NCI-H226 (cell line): ENCODE measurements at regions not wholly inside any gene's neighbourhood (a gene's known extent, or its start where the extent isn't known, plus 50 kb on each side); places are given as distances from the start of the nearest gene placed in this dataset.
A peak's percentile ranks its signal among the peaks of the same experiment; 100 is the strongest.

Experiments
- DNase-seq: peaks from one replicate; pipeline ENCODE4 v3.0.0-alpha.2; 2015

DNA sequence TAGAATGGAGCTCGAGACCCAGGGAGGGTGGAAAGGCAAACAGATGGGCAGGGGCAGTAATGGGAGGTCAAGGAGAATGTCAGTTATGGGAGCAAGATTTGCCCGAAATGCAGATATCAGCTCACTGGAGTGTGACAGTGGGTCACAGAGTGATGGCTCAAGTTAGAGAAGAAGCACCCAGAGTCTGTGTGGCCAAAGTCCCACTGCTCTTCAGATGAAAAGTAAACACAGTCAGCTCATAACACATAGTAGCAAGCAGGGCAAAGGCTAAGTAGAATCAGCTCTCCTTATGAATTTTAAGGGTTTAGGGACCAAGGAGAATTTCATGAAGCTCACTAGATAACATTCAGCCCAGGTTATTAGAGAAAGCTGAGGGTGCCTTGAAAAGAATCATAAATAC is 264.9 kb upstream of the MON1B start:
- DNase-seq: no peak

DNA sequence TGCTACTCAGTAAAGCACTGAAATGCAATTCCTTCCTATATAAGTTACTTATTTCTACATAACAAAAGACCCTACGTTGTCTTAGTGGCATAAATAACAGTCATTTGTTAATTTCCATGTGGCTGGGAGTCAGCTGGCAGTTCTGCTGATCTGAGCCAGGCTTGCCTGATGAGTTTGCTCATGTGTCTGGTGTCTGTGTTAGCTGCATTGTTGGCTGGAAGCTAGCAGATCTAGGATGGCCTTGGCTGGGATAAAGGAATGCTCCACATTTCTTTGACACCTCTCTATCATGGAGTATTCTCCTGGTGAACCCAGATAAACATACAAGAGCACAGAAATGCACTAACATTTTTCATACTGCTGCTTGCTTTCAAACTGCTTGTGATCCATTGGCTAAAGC is 264.4 kb upstream of the MON1B start:
- DNase-seq: no peak

DNA sequence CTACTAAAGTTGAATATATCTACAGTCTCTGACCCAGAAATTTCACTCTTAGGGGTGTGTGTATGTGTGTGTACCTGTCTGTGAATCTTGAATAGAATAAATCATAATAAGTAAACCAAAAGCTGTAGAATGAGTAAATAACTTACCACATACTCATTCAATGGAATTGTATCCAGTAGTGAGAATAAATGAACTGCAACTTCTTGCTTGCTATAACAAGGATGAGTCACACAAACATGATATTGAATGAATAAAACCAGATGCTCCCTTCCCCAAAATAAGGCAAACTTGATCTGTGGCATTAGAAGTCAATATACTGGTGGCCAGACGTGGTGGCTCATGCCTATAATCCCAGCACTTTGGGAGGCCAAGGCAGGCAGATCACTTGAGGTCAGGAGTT is 259.8 kb upstream of the MON1B start:
- no peak for DNase-seq

DNA sequence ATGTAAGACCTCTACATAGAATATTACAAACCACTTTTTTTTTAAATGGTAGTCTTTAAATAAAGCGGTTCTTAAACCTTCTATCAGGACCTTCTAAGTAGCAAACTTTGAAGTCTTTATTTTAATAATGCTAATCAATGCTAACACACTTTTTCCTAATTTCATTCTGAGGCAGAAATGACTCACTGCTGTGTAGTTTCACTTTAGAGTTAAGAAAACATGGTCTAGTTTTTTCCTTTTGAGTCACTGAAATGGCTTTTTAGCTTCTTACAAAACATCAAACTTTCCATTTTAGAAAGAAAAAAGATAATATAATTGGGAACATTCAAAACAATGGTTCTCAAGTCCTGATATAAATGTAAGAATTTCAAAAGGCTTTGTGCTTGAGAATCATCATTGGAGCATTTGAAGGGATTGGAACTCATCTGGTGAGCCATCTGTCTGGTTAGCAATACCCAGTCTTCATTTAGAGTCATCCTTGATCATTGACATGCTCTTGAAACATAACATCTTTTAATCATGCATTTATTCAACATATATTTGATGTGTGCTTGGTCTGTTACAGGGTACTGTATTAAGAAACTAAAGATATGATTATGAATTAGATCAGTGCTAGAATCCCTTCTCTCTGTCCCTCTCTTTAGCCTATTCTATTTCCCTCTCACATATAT is 258.3 kb upstream of the MON1B start:
- DNase-seq: no peak

DNA sequence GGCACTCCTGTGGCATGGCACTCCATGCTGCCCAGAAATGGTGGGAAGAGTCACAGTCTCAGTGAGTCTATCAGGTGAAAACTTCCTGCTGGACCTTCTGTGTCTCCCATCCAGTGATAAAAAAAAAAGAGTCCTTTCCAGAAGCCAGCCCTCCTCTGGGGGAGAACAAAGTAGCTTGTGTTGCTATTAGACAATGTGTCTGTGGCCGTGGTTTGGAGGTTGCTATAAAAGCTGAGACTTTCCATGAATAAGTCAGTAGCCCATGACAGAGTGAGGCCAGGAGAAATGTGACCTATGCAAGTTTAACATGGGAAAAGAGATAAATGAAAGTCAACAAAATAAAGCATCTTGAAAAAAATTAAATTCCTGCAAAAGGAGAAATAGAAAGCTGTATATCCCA is 250.7 kb upstream of the MON1B start:
- no peak for DNase-seq

DNA sequence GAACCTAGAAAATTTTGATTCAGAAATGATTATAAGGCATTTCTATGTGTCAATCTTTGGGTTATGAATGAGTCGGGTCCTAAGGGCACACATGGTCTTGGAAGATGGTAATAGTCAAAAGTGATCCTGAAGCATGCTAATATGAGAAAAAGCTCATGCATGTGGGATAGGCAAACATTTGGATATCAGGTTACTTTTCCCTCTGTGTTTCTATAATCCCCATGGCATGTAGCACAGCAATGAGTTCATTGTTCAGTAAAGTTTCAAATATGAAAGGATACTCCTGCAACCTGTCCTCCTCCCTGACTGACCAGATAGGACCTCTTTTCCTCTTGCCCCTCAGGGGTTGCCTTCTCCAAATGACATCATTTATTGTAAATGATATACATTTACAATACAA is 249.9 kb upstream of the MON1B start:
- no peak for DNase-seq

DNA sequence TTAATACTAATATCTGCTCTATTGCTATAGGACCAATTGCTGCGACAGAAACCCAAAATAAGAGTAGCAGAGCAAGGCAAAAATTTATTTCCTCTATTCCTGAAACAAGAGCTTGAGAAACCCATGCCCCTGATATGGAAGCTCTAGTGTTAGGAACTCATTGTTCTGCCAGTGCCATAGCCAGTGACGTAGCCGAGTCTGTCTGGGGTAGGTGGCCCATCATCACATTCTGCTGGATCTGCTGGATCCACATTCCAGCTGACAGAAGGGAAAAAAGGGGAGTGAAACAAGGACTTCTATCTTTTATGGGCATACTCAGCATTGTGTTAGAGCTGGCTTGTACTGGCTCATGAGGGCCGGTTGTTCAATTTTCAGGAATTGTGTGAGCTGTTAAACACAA is 248.9 kb upstream of the MON1B start:
- no peak for DNase-seq

DNA sequence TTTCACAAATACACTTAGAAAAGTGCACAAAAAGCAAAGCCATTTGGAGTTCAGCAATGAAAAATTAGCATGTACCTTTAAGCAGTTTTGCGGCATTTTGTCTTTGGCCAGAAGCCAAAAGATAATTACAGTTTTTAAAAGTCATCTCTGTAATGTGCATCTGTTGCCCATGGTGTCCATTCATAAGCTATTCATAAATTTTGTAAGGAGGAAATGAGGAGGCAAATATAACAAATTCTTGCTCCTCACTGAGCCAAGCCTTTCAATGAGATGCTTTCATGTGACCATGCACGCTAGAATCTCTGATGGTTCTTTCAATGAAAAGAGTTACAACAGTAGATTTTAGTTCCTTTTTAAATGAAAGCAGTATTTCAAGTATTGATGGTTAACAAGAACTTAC is 247.1 kb upstream of the MON1B start:
- no peak for DNase-seq

DNA sequence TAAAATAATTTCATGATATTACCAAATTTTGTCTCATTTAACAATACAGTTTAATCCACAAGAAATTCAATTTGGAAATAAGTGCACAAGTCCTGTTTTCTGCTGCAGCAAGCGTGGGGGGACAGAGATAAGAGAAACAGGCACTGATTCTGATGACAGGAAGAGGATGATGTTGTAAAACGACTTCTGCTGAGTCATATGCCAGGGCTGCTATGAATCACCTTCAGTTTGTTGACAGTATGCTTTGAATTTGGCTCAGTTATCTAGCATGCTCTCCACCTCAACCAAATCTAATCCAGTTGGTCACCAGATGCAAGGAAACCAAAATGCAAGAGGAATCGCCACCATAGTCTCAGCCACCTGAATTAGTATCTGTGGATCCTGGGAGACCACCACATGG is 244.1 kb upstream of the MON1B start:
- peak; percentile 74 for DNase-seq

DNA sequence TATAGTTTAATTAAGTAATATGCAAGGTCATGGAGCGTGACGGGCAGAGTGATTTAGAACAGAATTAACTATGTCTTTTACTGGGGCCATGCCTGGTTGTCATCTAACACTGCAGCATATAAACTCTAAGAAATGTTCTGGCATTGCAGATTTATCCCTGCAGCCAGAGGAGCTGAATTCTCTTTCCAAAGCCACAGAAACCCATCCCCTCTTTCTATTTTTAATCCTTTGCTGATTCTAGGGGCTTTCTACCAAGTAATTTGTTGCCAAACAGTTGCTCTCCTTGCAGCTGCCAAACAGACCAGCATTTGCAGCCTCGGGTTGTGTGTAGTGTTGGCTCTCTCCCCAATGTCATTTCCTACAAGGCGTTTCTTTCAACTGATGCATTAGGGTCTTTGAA is 243.2 kb upstream of the MON1B start:
- no peak for DNase-seq

DNA sequence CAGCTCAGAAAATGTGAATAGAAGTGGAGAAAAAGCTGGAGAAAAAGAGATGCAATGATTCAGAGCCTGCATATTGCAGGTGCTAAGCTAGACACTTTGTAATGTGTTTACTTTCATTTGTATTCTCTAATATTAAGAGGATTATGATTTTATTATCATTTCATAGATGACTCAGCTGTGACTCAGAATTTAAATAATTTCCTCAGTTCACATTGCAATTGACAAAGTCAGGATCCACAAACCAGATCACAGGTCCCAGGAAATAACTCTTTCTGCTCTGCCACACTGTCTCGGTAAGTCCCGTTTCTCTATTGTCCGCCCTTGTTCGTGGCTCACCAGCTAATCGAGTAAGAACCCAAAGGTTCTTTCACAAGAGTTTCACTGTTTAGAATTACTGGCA is 235.4 kb upstream of the MON1B start:
- peak; percentile 4 for DNase-seq

DNA sequence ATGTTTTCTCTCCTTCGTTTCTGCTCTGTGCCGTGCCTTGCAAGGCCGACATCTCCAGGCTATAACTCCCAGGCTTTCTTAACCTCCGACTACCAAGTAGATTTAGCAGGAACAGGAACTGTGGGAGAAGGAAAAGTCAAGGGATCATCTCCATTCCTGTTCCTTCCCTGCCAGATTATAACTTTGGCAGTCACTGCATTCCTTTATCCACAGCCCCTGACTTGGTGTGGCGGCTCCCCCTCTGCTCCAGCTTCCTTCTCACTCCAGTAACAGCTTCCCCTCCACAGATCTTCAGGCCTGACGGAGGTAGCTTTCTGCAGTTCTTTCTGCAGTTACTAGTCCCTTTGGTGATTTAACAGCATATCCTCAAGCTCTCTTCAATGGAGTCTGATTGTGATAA is 234.6 kb upstream of the MON1B start:
- DNase-seq: no peak

DNA sequence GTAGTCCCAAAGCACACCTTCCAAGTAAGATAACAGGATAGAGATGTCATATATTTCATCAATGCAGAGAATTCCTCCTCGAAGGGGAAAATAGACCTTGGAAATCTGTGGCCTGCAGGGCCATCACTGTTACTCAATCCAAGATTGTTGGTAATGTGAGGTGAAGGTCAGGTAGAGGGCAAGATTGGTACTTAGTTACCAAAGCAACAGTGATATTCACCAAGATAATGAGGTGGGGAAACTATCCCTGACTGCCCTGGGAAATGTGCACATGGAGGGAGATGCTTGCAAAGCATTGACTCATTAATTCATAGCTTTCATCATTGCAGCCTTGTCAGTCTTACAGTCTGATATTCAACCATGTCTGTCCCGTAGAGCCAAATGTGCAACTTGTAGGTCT is 234.1 kb upstream of the MON1B start:
- DNase-seq: peak; percentile 18

DNA sequence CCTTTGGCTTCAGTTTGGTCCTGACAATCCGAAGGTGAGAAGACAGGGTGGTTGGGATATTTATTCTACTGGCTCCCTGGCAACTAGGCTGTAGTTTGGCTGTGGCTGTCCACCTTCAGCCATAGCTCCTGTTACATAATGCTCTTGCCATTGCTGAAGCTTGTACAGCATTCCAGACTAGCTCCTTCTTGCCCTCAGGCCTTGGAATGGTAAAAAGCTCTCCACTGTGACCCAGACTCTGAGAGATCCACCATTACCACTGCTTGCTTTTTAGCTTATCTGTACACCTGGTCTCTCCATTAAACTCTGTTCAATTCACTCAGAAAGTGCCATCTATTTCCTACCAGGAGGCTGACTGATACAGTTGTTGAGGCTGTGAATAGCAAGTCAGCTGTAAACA is 231.8 kb upstream of the MON1B start:
- no peak for DNase-seq

DNA sequence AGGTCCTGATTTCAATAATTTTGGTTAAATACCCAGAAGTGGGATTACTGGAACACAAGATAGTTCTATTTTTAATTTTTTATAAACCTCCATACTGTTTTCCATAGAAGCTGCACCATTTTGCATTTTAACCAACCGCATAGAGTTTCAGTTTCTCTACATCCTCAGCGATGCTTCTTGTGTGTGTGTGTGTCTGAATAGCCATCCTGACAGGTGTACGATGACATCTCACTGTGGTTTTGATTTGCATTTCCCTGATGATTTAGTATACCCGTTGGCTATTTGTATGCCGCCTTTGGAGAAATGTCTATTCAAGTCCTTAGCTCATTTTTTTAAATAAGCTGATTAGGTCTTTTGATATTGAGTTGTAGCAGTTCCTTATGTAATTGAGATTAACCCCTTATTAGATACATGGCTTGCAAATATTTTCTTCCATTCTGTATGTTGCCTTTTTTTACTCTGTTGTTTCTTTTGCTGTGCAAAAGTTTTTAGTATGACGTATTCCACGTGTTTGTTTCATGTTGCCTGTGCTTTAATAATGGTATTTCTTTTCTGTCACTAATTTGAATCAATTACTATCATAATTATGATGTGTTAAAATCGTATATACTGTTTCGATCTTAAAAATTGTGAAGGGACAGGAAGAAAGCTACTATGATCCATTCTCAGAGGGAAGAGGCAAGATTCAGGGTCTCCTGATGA is 227.2 kb upstream of the MON1B start:
- no peak for DNase-seq

DNA sequence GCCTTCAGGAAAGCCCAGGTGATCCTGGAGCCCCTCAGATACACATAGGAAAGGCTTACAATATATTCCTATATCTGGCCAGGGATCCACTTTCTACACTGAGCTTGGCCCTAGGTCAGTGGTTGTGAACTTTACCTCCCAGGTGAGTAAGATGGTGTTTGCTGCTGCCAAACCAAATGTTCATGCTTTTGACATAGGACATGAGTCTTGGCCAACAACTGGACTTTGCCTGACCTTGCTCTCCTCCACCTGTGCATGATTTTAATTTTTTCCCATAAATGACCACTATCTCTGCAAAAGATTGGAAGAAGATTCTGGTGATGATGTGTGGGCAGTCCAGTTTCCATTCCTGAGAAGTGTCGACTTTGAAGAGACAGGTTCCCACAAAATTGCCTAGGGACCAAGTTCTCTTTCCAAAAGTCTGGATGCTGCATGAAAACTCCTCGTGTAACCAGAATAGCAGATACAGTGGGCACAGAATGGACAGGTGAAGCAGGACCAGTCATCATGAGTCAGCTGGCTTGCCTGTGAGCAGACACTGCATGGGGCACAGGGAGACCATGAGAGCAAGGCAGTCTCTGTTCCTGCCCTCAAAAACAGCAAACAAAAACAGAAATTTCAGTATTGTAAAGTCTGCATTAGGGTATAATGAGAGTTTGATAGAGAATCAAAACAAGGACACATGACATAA is 226.4 kb upstream of the MON1B start:
- no peak for DNase-seq

DNA sequence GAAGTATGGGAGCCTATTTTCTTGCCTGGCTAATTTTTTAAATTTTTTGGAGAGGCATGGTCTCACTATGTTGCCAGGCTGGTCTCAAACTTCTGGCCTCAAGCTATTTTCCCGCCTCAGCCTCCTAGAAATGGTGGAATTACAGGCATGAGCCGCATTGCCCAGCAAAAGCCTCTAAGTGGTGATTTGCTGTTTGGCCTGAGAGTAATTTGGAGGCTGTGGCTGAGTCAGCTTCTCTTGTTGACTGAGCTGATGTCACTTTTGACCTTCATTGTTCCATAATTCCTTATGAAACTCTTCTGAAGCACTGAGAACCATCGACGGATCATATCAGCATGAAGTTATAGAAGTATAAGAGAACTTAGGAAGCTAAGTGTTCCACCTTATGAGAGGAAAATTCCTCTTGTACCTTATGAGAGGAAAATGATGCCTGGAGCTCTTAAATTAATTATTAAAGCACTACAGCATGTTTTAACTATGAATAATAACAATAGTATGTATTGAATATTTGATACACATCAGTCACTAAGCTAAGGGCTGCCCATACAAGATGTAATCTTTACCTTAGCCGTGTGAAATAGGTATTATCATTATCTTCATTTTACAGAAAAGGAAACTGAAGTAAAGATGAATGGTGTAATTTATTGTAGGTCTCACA is 220.8 kb upstream of the MON1B start:
- no peak for DNase-seq

DNA sequence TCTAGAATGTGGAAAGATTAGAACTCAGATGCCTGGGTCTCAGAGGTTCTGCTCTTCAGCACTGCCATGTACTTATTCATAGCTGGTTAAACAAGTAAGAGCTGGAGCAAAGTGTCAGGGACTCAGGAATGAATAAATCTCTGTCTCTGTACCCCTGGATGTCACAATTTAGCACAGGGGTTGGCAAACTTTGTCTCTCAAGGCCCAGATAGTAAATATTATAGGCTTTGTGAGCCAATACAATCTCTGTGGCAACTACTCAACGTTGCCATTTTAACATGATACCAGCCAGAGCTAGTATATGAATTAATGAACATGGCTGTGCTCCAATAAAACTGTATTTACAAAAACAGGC is 220.3 kb upstream of the MON1B start:
- no peak for DNase-seq

DNA sequence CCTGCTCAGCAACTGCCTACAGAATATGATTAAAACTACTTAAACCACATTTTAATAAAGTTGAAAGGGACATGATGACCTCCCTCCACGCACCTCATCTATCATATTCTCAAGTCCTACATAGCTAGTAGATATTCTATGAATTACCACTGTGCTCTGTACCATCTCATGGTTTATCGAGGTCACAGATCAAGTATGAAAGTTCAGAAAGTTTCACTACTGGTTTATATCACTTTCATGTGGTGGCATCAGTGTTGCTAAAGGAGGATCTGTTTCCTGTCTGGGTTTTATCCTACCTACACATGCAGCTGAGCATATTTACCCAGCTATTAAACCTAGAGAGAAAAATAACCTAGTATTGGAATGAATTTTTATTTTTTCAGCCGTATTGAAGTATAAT is 214.9 kb upstream of the MON1B start:
- no peak for DNase-seq

DNA sequence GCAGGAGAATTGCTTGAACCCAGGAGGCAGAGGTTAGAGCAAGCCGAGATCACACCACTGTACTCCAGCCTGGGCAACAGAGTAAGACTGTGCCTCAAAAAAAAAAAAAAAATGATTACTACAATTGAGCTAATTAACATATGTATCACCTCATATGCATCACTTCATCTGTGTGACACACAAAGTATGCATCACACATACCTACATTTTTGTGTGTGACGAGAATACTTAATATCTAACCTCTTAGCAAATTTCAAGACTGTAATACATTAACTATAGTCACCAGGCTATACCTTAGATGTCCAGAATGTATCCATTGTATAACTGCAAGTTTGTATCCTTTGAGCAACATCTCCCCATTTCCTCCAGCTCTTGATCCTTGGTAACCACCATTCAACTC is 214.2 kb upstream of the MON1B start:
- DNase-seq: no peak

DNA sequence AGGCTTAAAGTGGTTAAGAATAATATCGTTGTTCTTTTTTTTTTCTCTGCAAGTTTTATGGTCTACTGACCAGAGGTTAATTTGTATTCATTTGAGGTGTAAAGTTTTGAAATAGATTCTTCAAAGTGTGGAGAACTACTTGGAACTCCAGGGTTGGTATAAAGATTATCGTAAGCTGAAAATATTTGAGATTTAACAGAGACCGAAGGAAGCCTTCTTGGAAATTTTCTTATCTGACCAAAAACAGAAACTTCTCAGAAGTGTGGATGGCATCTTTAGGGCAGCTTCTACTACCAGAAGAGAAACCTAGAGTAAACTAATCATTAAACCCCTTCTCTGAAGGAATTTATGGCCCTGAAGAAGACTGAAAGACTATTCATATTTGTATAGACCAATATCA is 206.8 kb upstream of the MON1B start:
- DNase-seq: no peak

DNA sequence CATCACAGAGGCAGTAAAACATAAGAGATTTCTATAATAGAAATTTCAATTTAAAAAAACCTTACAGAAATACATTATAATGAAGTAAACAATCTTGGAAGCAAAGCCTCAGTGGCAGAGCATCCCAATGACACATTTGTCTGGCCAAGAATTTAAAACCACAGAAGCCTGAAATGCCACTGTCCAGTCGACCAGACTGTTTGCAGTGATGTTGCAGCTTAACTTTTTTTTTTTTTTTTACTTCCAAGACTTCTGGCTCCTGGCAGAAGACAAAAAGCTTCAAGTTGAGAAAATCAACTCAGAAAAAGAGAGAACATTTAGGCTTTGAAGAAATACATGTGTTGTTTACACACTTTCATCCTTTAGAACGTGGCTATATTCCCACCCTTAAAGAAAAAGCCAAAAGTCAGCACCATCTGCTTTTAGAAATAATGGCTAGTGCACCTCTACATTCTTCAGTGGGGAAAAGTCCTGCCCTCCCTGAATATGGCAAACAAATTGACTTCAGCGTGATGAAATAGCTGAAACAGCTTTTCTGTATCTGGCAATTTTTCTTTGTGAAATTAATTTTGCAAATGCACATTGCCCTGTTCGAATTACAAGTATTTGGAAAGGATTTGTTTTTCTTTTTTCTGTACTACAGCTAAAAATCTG is 205.5 kb upstream of the MON1B start:
- DNase-seq: no peak

DNA sequence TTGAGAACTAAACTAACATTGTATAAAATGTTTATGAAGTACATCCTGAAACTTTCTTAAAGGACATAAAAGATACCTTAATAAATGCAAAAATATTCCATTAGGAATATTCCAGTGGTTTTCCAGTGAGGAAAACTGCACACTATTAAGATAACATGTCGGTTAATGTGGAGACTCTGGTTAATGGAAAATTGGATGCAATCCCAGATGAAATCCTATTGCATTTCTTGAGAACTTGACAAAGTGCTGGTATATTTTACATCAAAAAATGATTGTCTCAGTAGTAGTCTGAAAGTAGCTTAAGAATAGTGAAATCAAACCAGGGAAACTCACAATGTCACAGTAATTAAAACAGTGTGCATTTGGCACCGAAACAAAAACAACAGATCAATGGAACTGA is 202.5 kb upstream of the MON1B start:
- DNase-seq: no peak

DNA sequence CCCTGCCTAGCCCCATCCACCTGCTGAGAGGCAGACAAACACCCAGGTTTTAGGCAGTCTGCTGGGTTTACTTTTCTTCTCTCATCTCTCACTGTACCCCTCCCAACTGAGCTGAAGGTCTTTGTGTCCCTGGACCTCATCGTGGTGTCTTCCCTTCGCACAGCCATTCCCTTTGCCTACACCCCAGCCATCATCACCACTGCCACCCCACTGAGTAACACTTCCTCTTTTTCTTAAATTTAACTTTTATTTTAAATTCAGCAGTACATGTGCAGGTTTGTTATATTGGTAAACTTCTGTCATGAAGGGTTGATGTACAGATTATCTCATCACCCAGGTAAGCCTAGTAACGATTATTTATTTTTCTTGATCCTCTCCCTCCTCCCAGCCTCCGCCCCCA is 188.3 kb upstream of the MON1B start:
- DNase-seq: no peak
